SKM-1 treated with dmso at 0.1 percent for 144 hours (cell line): ENCODE measurements at regions not wholly inside any gene's neighbourhood (a gene's known extent, or its start where the extent isn't known, plus 50 kb on each side); places are given as distances from the start of the nearest gene placed in this dataset.
A peak's percentile ranks its signal among the peaks of the same experiment; 100 is the strongest.
"Not testable (repeated sequence)": the region's sequence is repeated elsewhere in the genome, so short reads cannot be mapped to it uniquely, and the experiment has no call there.

ENCODE experiments used
- DNase-seq: peaks from one replicate; lab custom pipeline; 2025; ENCODE audit not compliant: unreplicated experiment; lab: John Stamatoyannopoulos, UW

- DNase-seq, result not testable (repeated sequence)
Observed at GRCh38 chr2:179385756-179386155, 121.1 kb upstream of the SESTD1 start.

GRCh38 chr2:179383975-179384374 lies 119.3 kb upstream of the SESTD1 start:
- DNase-seq, result no peak

GRCh38 chr2:179377296-179377695 lies 112.7 kb upstream of the SESTD1 start:
- DNase-seq, result no peak

- DNase-seq, result no peak
Observed at GRCh38 chr2:179376881-179377280, 112.2 kb upstream of the SESTD1 start.

- no peak for DNase-seq
Observed at GRCh38 chr2:179373816-179374215, 109.2 kb upstream of the SESTD1 start.

- not testable (repeated sequence) for DNase-seq
Observed at GRCh38 chr2:179365561-179365960, 100.9 kb upstream of the SESTD1 start.

- no peak for DNase-seq
Observed at GRCh38 chr2:179355881-179356280, 91.2 kb upstream of the SESTD1 start.

- DNase-seq, result no peak
Observed at GRCh38 chr2:179354739-179355537, 90.3 kb upstream of the SESTD1 start.

GRCh38 chr2:179354296-179354695 lies 89.7 kb upstream of the SESTD1 start:
- no peak for DNase-seq

GRCh38 chr2:179352181-179352580 lies 87.5 kb upstream of the SESTD1 start:
- DNase-seq, result no peak

- no peak for DNase-seq
Observed at GRCh38 chr2:179351057-179351456, 86.4 kb upstream of the SESTD1 start.

- no peak for DNase-seq
Observed at GRCh38 chr2:179349670-179350303, 85.2 kb upstream of the SESTD1 start.

- DNase-seq, result no peak
Observed at GRCh38 chr2:179348906-179349305, 84.3 kb upstream of the SESTD1 start.

- no peak for DNase-seq
Observed at GRCh38 chr2:179344970-179345369, 80.3 kb upstream of the SESTD1 start.

GRCh38 chr2:179344280-179344964 lies 79.8 kb upstream of the SESTD1 start:
- DNase-seq, result no peak

- no peak for DNase-seq
Observed at GRCh38 chr2:179343945-179344279, 79.3 kb upstream of the SESTD1 start.

- no peak for DNase-seq
Observed at GRCh38 chr2:179341152-179341866, 76.7 kb upstream of the SESTD1 start.

- peak; percentile 26 for DNase-seq
Observed at GRCh38 chr2:179340678-179341077, 76.0 kb upstream of the SESTD1 start.

- DNase-seq, result no peak
Observed at GRCh38 chr2:179338681-179339080, 74.0 kb upstream of the SESTD1 start.

- DNase-seq, result no peak
Observed at GRCh38 chr2:179336782-179337534, 72.3 kb upstream of the SESTD1 start.

GRCh38 chr2:179335732-179336131 lies 71.1 kb upstream of the SESTD1 start:
- no peak for DNase-seq
